ENCODE measurements at regions not wholly inside any gene's neighbourhood (a gene's known extent, or its start where the extent isn't known, plus 50 kb on each side); places are given as distances from the start of the nearest gene placed in this dataset.
A peak's percentile ranks its signal among the peaks of the same experiment; 100 is the strongest.

DNA sequence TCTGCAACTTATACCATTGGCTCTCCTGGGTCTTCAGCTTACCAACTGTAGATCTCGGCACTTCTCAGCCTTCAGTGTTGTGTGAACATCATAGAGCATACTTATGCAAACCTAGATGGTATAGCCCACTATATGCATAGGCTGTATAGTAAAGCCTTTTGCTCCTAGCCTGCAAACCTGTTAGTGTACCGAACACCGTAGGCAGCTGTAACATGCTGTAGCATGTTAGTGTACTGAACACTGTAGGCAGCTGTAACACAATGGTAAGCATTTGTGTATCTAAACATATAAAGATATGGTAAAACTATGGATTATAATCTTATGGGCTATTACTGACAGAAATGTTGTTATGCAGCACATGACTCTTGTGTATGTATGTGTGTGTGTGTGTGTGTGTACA, 256.9 kb downstream of the WDR11 start:
- Histone ChIP-seq H3K9me3 (ENCODE audit: low read length) (no peaks in the 10 kb centered on the region), H3K9ac (ENCODE audit: low read length) (no peak overlapping the region), H3K36me3 (ENCODE audit: insufficient read depth, low read length) (no peaks in the 10 kb centered on the region), H3K4me3 (ENCODE audit: low read depth in 1 of 2, low read length in 2 of 2) (no peak overlapping the region), H3K27ac (ENCODE audit: low read depth, low read length) (no peak overlapping the region), H3K4me1 (ENCODE audit: insufficient read depth, low read length) (no peaks in the 10 kb centered on the region), H3K27me3 (ENCODE audit: control insufficient read depth in 1 of 2, insufficient read depth in 2 of 2, low read length in 2 of 2) (no peaks in the 10 kb centered on the region)

DNA sequence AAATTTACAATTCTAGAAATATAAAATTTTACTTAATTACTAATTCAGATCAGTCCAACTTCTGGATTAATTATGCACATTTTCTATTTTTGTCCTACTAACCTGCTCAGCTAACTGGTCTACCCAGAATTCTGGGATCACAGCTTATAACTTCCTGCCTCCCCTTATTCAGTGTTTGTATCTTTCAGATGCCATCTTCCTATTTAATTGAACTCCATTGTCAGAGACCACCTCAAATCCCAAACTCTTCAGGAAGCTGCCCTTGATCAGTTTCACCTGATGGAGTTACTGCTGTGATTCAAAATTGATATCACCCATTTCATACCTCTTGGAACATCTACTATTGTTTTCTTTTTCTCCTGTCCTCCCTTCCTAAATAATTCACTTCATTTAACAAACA, 259.2 kb downstream of the WDR11 start:
- no peaks in the 10 kb centered on the region for H3K36me3 ChIP-seq (ENCODE audit: insufficient read depth, low read length)
- no peak overlapping the region for H3K27ac ChIP-seq (ENCODE audit: low read depth, low read length)
- no peak overlapping the region for H3K4me3 ChIP-seq (ENCODE audit: low read depth in 1 of 2, low read length in 2 of 2)
- no peaks in the 10 kb centered on the region for H3K27me3 ChIP-seq (ENCODE audit: control insufficient read depth in 1 of 2, insufficient read depth in 2 of 2, low read length in 2 of 2)
- H3K9ac ChIP-seq (ENCODE audit: low read length) = no peak overlapping the region
- peaks cover 7% of the 10 kb centered on the region for H3K4me1 ChIP-seq (ENCODE audit: insufficient read depth, low read length)
- H3K9me3 ChIP-seq (ENCODE audit: low read length) = no peaks in the 10 kb centered on the region

DNA sequence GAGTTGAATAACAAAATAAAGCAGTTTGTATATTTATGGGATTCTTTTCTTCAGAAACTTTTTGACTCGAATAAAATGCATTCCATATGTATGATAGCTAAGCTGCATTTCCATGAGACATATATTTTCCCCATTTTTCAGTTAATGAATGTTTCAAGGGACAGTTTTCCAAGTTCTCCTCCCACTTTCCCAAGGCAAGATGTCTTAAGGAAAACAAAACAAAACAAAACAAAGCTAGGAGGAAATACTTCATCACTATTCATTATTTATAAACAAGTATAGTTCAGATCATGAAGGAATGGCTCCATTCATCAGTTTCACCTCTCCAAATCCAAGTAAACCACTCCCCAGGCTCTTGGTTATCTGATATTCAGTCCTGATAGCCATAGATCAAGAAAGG, 261.0 kb downstream of the WDR11 start:
- H3K9ac ChIP-seq (ENCODE audit: low read length) = no peak overlapping the region
- H3K9me3 ChIP-seq (ENCODE audit: low read length) = no peaks in the 10 kb centered on the region
- H3K27me3 ChIP-seq (ENCODE audit: control insufficient read depth in 1 of 2, insufficient read depth in 2 of 2, low read length in 2 of 2) = no peaks in the 10 kb centered on the region
- H3K4me3 ChIP-seq (ENCODE audit: low read depth in 1 of 2, low read length in 2 of 2) = no peak overlapping the region
- H3K27ac ChIP-seq (ENCODE audit: low read depth, low read length) = no peak overlapping the region
- peaks cover 7% of the 10 kb centered on the region for H3K4me1 ChIP-seq (ENCODE audit: insufficient read depth, low read length)
- no peaks in the 10 kb centered on the region for H3K36me3 ChIP-seq (ENCODE audit: insufficient read depth, low read length)

DNA sequence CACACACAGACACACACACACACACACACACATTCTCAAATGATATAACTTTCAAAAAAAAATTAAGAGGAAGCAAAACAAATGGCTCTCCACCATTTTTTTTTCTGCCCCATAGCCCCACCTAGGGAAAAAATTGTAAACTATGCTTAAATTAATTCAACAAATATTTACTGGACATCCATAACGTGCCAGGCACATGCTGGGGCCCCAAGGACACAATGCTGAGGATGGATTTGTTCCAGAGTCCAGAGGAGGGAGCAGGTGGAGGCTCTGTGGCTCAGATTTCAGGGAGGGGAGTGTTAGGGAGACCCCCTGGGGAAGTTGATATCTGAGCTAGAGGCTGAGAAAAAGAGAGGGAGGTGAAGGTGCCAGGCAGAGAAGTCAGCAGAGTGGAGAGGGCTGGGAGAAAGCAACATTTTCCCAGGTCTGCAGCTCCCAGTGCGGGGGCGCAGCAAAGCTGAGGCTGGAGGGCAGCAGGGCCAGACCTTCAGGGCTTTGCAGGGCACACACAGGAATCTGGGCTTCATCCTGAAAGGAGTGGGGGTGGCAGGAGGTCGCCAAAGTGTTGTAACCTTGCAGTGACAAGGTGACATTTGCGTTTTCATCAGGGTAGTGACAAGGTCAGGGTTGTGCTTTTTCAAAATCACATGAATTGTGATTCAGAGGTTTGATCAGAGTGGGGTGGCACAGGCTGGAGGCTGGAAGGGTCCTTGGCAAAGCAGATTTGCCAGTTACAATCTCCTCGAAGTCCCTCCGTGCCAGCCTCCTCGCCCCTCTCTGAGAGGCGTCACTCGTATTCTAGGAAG, 261.6 kb downstream of the WDR11 start:
- Histone ChIP-seq H3K4me3 (ENCODE audit: low read depth in 1 of 2, low read length in 2 of 2) (no peak overlapping the region), H3K27me3 (ENCODE audit: control insufficient read depth in 1 of 2, insufficient read depth in 2 of 2, low read length in 2 of 2) (no peaks in the 10 kb centered on the region), H3K4me1 (ENCODE audit: insufficient read depth, low read length) (peaks cover 7% of the 10 kb centered on the region), H3K9me3 (ENCODE audit: low read length) (no peaks in the 10 kb centered on the region), H3K36me3 (ENCODE audit: insufficient read depth, low read length) (no peaks in the 10 kb centered on the region), H3K27ac (ENCODE audit: low read depth, low read length) (no peak overlapping the region), H3K9ac (ENCODE audit: low read length) (no peak overlapping the region)

DNA sequence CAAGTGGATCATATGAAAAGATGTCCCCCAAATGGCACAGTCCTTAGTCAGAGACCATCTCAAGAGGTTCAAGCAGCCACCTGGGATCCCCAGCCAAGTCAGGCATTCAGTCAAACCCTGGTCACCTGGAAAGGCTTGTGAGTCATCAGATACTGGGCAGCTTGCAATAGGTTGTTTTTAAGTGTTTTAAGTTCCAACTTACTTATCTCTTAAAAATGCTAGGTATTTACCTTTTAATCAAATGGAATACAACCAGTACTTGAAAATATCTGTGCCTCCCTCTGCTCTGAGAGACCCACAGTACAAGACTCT, 262.2 kb downstream of the WDR11 start:
- H3K4me3 ChIP-seq (ENCODE audit: low read depth in 1 of 2, low read length in 2 of 2) = no peak overlapping the region
- no peak overlapping the region for H3K27ac ChIP-seq (ENCODE audit: low read depth, low read length)
- H3K27me3 ChIP-seq (ENCODE audit: control insufficient read depth in 1 of 2, insufficient read depth in 2 of 2, low read length in 2 of 2) = no peaks in the 10 kb centered on the region
- no peaks in the 10 kb centered on the region for H3K36me3 ChIP-seq (ENCODE audit: insufficient read depth, low read length)
- no peak overlapping the region for H3K9ac ChIP-seq (ENCODE audit: low read length)
- H3K4me1 ChIP-seq (ENCODE audit: insufficient read depth, low read length) = peaks cover 7% of the 10 kb centered on the region
- H3K9me3 ChIP-seq (ENCODE audit: low read length) = no peaks in the 10 kb centered on the region

DNA sequence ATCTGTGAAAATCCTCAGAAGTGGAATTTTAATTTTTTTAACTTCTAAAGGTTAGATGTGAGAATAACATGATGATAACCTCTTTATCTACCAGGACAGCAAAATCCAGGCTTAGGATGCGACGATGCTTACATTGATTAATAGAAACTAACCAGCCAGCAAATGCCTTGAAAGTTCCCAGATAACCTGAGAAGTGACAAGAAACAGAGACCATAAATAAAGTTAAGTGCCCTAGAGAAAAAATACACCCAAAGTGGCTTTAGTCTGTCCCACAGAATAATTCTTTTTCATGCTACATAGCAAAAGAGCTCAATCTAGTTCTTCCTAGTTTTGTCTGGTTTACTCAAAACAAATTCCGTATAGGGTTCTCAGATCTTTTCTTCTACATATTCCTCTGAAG, 262.7 kb downstream of the WDR11 start:
- Histone ChIP-seq H3K4me3 (ENCODE audit: low read depth in 1 of 2, low read length in 2 of 2) (no peak overlapping the region), H3K4me1 (ENCODE audit: insufficient read depth, low read length) (peaks cover 7% of the 10 kb centered on the region), H3K27ac (ENCODE audit: low read depth, low read length) (no peak overlapping the region), H3K9ac (ENCODE audit: low read length) (no peak overlapping the region), H3K9me3 (ENCODE audit: low read length) (no peaks in the 10 kb centered on the region), H3K27me3 (ENCODE audit: control insufficient read depth in 1 of 2, insufficient read depth in 2 of 2, low read length in 2 of 2) (no peaks in the 10 kb centered on the region), H3K36me3 (ENCODE audit: insufficient read depth, low read length) (no peaks in the 10 kb centered on the region)

DNA sequence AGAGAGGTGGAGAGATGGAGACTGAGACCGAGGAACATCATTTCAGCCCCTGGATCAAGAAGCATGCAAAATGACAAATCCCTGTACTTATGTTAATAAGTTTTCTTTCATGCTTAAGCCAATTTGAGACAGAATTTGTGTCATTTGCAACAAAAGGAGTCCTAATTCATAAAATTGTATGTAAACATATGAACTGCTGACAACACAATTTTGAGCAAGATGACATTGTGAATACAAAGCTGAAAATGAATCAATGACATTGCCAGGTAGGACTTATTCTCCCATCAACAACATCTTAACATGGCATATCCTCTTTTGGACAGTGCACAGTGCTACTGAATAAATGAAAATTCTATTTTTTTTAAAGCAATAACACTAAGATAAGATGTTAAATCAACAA, 264.0 kb downstream of the WDR11 start:
- Histone ChIP-seq H3K27ac (ENCODE audit: low read depth, low read length) (no peak overlapping the region), H3K4me1 (ENCODE audit: insufficient read depth, low read length) (peaks cover 7% of the 10 kb centered on the region), H3K9ac (ENCODE audit: low read length) (no peak overlapping the region), H3K27me3 (ENCODE audit: control insufficient read depth in 1 of 2, insufficient read depth in 2 of 2, low read length in 2 of 2) (no peaks in the 10 kb centered on the region), H3K4me3 (ENCODE audit: low read depth in 1 of 2, low read length in 2 of 2) (no peak overlapping the region), H3K9me3 (ENCODE audit: low read length) (no peaks in the 10 kb centered on the region), H3K36me3 (ENCODE audit: insufficient read depth, low read length) (no peaks in the 10 kb centered on the region)

DNA sequence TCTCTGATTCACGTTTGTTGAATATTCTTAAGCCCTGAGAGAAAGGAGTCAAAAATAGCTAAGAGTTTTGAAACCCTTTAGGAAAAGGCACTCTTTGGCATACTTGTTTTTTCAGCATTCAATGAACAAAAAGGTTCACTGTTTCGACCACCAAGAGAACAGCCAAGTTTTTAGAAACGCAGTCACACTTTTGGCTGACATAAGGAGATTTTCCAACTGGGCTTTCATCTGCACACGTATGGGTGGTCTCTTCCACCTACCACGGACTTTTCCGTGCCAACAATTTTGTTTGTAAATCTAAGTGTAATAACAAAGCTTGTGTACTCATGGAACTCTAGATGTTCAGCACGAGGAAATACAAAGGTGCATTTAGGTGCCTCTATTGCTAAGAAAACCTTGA, 270.3 kb downstream of the WDR11 start:
- H3K4me3 ChIP-seq (ENCODE audit: low read depth in 1 of 2, low read length in 2 of 2) = no peak overlapping the region
- H3K4me1 ChIP-seq (ENCODE audit: insufficient read depth, low read length) = no peaks in the 10 kb centered on the region
- H3K27me3 ChIP-seq (ENCODE audit: control insufficient read depth in 1 of 2, insufficient read depth in 2 of 2, low read length in 2 of 2) = no peaks in the 10 kb centered on the region
- no peak overlapping the region for H3K9ac ChIP-seq (ENCODE audit: low read length)
- H3K9me3 ChIP-seq (ENCODE audit: low read length) = no peaks in the 10 kb centered on the region
- H3K36me3 ChIP-seq (ENCODE audit: insufficient read depth, low read length) = no peaks in the 10 kb centered on the region
- no peak overlapping the region for H3K27ac ChIP-seq (ENCODE audit: low read depth, low read length)

DNA sequence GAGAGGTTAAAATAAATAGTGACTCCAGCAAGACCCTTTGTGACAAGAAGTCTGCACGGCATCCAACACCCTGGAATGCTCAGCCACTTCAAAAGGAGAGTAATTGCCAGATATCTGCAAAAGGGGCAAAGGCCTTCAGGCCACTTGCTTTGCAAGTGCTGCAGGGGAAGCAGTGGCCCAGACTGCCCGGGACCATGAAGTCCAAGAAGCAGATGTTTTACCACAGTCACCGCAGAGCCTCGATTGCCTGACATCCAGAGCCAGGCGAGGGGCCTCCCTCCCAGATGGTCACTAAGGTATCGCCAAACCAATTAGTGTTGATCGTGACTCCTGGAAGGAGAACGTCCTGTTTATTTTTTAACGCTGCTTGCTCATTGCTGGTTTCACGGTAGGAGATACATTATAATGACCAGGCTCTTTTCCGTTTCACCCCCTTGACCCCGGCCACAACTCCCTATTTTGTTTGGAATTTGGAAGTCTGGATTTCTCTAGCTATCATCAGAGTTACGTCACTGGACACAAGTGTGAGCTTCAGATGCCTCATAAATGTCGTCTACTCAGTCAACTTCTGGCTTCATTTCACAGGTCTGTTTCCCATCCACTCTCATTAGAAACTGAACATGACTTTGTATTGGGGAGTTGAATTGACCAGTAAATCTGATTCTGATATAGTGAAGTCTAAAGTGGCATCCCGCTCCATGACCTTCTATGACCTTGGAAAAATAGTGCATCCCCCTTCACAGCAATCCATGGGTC, 276.2 kb downstream of the WDR11 start:
- Histone ChIP-seq H3K36me3 (ENCODE audit: insufficient read depth, low read length) (no peaks in the 10 kb centered on the region), H3K4me3 (ENCODE audit: low read depth in 1 of 2, low read length in 2 of 2) (no peak overlapping the region), H3K9ac (ENCODE audit: low read length) (no peak overlapping the region), H3K27ac (ENCODE audit: low read depth, low read length) (peak overlapping the region; percentile 73), H3K9me3 (ENCODE audit: low read length) (no peaks in the 10 kb centered on the region), H3K4me1 (ENCODE audit: insufficient read depth, low read length) (peaks cover 18% of the 10 kb centered on the region), H3K27me3 (ENCODE audit: control insufficient read depth in 1 of 2, insufficient read depth in 2 of 2, low read length in 2 of 2) (no peaks in the 10 kb centered on the region)

DNA sequence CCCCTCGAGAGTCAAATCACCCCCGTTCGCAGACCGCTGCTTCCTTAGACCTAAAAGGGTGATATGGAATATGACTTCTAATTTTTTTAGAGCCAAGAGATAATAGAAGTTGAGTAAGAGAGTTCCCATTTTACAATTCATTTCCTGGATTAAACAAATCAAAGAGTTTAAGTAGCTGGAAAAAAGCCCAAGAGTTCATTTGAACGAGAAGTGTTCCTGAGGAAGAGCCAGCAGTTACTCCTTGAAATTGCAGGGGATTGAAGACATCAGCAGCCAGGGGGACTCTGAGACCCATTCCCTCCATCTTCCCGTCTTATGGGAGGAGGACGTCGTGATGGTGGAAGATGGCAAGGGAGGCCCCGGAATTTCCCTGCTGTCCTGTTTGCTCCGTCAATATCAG, 277.0 kb downstream of the WDR11 start:
- Histone ChIP-seq H3K4me1 (ENCODE audit: insufficient read depth, low read length) (peaks cover 18% of the 10 kb centered on the region), H3K4me3 (ENCODE audit: low read depth in 1 of 2, low read length in 2 of 2) (no peak overlapping the region), H3K9ac (ENCODE audit: low read length) (no peak overlapping the region), H3K27ac (ENCODE audit: low read depth, low read length) (peak overlapping the region; percentile 73), H3K27me3 (ENCODE audit: control insufficient read depth in 1 of 2, insufficient read depth in 2 of 2, low read length in 2 of 2) (no peaks in the 10 kb centered on the region), H3K9me3 (ENCODE audit: low read length) (no peaks in the 10 kb centered on the region), H3K36me3 (ENCODE audit: insufficient read depth, low read length) (no peaks in the 10 kb centered on the region)

DNA sequence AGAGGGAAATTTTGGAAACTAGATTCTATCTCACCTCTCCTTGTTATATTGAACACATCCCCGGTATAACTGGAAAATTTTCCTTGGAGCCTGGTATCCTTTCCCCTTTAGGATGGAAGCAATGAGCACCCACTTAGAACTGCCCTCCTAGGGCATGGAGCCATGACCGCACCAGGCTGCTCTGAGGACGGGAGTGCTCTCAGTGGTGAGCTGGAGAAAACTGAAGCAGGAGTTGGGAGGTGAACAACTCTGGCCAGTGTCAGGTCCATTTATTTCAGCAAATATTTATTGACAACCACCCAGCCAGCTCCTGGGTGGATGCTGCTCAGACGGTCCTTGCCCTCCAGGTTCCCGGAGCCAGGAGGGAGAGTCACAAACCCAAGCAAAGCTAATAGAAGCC, 278.1 kb downstream of the WDR11 start:
- Histone ChIP-seq H3K9me3 (ENCODE audit: low read length) (no peaks in the 10 kb centered on the region), H3K4me1 (ENCODE audit: insufficient read depth, low read length) (peaks cover 18% of the 10 kb centered on the region), H3K27ac (ENCODE audit: low read depth, low read length) (no peak overlapping the region), H3K4me3 (ENCODE audit: low read depth in 1 of 2, low read length in 2 of 2) (no peak overlapping the region), H3K27me3 (ENCODE audit: control insufficient read depth in 1 of 2, insufficient read depth in 2 of 2, low read length in 2 of 2) (no peaks in the 10 kb centered on the region), H3K36me3 (ENCODE audit: insufficient read depth, low read length) (no peaks in the 10 kb centered on the region), H3K9ac (ENCODE audit: low read length) (no peak overlapping the region)

DNA sequence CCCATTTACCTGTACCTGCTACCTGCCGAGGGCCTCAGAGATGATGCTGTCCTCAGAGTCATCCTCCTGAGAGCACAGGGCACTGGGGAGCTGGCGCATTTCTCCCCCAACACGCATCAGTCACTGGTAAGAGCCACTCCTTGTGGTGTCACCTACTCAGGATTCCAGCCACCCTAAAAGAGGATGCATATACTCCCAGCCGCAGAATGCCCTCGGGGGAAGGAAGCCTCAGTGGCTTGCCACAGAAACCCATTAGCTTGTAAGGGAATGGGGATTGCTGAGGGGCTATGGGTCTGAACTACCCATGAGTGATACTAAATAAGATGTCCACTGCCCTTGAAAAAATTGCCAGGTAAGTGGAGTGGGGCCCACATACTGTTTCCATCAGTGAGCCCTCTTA, 279.2 kb downstream of the WDR11 start:
- H3K36me3 ChIP-seq (ENCODE audit: insufficient read depth, low read length) = no peaks in the 10 kb centered on the region
- no peaks in the 10 kb centered on the region for H3K27me3 ChIP-seq (ENCODE audit: control insufficient read depth in 1 of 2, insufficient read depth in 2 of 2, low read length in 2 of 2)
- H3K4me1 ChIP-seq (ENCODE audit: insufficient read depth, low read length) = peaks cover 18% of the 10 kb centered on the region
- no peak overlapping the region for H3K9ac ChIP-seq (ENCODE audit: low read length)
- H3K9me3 ChIP-seq (ENCODE audit: low read length) = no peaks in the 10 kb centered on the region
- H3K27ac ChIP-seq (ENCODE audit: low read depth, low read length) = no peak overlapping the region
- H3K4me3 ChIP-seq (ENCODE audit: low read depth in 1 of 2, low read length in 2 of 2) = no peak overlapping the region

Data from muscle layer of colon (tissue), 2 donors.